ENCODE measurements at regions not wholly inside any gene's neighbourhood (a gene's known extent, or its start where the extent isn't known, plus 50 kb on each side); places are given as distances from the start of the nearest gene placed in this dataset.

DNA sequence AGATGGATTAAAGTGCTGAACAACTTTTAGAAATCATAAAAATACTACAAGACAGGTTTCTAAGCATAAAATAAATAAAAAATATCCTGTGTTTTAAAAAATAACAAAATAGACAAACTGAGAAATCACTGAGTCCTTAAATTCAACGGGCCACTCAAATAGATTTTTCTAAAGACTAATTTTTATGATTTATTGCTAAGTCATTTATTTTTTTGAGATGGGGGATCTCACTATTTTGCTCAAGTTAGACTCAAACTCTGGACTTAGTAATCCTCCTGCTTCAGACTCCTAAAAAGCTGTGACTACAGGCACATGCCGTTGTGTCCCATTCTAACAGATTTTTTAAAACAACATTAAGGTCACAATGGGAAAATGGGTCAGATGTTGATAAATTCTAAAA is 121.0 kb upstream of the THSD7A start:
- TF ChIP-seq, protein P1, sequence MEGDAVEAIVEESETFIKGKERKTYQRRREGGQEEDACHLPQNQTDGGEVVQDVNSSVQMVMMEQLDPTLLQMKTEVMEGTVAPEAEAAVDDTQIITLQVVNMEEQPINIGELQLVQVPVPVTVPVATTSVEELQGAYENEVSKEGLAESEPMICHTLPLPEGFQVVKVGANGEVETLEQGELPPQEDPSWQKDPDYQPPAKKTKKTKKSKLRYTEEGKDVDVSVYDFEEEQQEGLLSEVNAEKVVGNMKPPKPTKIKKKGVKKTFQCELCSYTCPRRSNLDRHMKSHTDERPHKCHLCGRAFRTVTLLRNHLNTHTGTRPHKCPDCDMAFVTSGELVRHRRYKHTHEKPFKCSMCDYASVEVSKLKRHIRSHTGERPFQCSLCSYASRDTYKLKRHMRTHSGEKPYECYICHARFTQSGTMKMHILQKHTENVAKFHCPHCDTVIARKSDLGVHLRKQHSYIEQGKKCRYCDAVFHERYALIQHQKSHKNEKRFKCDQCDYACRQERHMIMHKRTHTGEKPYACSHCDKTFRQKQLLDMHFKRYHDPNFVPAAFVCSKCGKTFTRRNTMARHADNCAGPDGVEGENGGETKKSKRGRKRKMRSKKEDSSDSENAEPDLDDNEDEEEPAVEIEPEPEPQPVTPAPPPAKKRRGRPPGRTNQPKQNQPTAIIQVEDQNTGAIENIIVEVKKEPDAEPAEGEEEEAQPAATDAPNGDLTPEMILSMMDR (IDR thresholded peaks at IDR 0.05), result no peak
- no peak for TF ChIP-seq POLR2A (IDR thresholded peaks at IDR 0.05)

All from heart left ventricle (tissue), 13 donors.